ENCODE measurements at regions not wholly inside any gene's neighbourhood (a gene's known extent, or its start where the extent isn't known, plus 50 kb on each side); places are given as distances from the start of the nearest gene placed in this dataset.

DNA sequence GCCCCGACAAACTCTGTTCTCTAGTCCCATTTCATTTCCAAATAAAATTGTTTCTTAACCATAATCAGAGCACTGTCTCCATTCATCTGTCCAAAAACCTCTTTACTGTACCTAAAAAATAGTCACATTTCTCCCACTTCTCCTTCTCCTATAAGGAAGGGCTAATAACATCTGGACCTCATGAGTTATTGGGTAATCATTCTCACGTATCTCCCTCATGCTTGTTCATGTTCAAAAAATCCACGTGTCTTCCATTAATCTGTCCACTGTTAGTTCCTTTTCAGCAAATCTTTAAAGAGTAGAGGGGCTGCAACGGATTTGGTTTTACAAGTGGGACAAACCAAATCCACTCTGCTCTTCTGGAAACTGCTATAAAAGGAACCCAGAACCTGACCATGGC, 1418.8 kb downstream of the MRPL39 start:
- no peak for DNase-seq

DNA sequence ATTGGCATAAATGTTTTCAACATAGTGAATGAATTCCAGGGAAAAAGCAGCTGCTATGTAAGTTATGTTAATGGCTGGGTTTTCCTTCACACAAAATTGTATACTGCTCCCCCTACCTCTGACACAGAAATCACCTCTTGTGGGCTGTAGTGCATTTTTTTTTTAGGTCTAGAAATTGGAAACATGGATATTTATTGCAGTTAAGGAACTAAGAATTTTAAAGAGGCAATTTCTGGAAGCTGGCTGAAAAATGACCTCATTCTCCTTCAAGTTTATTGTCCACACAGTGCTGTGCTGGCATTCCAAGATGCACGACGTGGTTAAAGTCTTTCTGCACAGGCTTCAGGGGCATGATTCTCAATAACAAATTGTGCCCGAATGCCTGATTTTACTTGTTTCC, 1424.2 kb downstream of the MRPL39 start:
- DNase-seq: no peak

DNA sequence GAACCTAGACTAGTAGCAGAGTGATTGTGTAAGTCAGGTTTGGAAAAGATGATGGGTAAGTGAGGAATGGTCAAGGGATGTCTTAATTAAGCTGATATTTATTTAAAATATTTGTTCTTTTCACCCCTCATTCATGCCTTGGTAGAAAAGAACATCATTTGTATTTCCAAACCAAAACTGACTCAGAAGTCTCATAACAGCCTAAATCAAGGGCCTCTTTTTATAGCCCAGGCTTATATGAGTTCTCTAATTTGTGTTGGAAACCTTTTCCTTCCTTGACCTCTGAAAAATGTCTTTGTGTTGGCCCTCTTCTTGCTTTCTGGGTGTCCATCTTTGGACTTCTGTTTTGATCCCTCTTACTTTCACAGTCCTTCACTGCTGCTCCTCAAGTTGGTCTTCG, 1428.2 kb downstream of the MRPL39 start:
- DNase-seq: no peak

DNA sequence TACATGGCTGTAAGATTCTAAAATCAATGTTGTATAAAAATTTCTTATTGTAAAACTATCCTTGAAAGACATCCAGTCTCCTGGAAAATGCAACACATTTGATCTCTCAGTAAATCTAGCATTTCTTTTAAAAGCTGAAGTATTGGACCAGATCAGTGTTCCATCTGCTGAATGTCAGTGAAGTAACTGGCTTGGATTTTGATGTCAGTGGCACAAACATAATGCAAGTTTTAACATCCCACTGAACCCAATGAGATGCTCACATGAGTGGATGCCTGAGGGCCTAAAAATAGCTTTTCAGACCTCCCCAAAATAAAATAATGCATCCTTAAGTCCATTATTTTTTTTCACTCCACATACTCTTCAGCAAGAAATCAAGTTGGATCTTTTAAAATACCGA, 1432.2 kb downstream of the MRPL39 start:
- no peak for DNase-seq

DNA sequence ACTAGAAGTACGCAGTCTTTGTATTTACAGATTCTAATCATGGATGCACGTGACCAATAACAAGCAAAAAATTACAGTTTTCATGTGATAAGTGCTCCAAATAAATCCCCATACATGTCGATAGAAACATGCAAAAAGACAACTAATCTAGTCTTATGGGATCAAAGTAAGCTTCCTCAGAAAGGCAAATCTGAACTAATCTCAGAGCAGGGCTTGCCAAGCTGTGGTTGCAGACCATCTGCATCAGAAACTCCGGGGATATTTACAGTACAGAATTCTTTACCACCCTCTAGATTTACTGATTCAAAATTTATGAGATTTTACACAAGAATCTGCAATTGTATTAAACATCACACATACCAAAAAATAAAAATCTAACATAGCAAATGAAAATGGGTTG, 1435.5 kb downstream of the MRPL39 start:
- DNase-seq: no peak

DNA sequence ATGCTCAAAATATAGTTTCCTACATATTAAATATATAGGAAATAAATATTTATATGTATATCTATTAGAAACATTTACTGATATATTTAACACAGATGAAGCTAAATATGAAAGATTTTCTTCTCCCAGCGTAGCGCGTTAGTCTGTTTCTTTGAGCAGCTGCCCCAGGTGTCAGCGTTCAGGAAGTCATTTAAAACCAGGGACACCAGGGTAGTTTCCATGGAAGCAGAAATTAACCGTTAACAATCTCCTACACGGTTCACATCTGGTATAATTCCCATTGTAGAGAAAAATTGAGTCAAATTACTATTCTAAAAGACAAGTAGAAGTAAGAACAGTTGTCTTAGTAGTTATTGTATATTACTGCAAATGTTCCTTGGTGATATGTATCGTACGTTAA, 1443.7 kb downstream of the MRPL39 start:
- no peak for DNase-seq

DNA sequence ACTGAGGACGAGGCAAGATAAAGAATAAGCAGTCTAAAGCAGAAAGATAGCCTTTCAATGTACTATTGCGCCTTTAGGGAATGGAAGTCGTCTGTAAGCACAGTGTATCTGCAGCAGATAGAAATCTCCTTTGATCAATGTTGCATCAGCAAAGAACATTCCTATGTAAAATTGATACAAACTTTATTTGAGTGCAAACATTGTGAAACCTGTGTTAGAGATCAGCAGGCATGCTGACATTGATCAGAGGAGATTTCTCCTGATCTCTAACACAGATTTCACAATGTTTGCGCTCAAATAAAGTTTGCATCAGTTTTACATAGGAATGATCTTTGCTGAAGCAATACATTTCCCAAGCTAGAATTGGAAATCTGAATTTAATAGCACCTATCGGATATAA, 1446.8 kb downstream of the MRPL39 start:
- DNase-seq: no peak

DNA sequence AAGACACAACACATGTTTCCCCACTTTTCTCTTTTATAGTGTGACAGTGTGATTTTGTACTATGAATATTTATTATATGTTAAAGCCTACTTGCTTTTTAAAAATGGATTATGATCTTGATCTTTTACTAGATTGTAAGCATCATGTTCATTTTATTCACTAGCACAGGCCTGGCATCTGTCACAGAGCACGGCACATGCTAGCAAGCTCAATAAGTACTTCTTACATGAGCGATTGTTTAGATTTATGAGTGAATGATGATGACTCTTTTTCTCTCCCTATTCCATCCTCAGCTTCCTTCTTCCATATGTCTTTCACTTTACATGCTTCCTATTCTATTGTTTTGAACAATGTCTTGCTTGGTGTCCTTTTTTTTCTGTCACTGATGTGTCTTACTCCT, 1454.1 kb downstream of the MRPL39 start:
- DNase-seq: no peak

DNA sequence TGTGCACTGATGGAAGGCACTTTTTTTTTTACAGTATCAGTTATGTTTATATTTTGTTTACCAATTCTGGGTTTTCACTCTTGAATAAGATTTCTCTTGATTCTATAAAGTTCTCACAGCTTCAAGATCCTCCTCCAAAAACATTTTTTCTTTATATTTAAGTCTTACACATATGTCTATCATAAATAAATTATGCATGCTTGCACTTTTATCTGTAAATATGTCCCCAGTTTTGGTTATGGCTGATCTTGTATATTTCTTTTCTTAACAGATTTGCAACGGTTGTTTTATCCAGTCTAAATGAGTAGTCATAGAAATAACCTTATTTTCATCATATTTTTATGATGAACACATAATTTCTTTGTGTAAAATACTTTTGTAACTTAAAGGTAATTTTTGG, 1456.5 kb downstream of the MRPL39 start:
- DNase-seq: no peak

DNA sequence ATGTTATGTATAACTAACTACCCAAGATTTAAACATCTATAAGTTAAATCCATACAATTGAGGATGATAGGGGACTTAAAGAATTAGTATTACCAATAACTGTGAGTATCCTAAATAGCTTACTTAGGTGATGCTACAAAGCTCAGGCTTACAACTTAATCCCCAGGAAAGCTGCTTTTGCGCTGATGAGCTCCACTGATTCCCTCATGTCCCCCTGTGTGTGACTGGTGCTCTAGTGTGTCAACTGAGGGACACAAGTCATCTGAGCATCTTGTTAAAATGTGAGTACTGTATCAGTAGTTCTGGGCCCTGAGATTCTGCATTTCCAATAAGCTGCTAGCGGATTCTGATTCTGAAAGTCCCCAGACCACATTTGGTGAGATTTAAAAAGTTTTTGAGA, 1458.8 kb downstream of the MRPL39 start:
- DNase-seq: no peak

DNA sequence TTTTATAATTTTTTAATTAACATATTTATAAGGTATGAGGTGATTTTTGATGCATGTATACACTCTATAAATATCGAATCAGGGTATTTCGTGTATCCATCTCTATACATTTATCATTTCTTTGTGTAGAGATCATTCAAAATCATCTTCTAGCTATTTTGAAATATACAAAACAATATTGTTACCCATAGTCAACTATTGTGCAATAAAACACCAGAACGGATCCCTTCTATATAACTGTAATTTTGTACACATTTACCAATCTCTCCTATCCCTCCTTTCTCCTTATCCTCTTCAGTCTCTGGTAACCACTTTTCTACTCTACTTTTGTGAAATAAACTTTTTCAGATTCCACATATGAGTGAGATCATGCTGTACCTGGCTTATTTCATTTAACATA, 1459.6 kb downstream of the MRPL39 start:
- DNase-seq: no peak

DNA sequence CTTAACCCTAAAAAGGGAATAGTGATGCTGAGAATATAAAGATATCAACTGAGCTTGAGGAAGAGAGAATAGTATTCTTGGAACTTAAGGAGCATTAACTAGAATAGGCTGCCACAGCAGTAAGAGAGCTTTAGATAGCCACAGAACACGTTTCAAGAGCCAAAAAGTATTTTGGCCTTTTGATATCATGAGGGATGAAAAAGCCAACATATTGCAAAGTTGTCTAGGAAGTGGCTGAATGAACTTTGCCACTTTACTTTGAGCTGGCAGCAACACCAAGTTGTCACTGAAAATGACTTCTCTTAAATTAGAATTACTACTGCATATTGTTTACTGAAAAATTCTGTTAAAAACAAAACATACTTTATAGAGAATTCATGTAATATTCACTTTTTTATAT, 1476.2 kb downstream of the MRPL39 start:
- DNase-seq: no peak

DNA sequence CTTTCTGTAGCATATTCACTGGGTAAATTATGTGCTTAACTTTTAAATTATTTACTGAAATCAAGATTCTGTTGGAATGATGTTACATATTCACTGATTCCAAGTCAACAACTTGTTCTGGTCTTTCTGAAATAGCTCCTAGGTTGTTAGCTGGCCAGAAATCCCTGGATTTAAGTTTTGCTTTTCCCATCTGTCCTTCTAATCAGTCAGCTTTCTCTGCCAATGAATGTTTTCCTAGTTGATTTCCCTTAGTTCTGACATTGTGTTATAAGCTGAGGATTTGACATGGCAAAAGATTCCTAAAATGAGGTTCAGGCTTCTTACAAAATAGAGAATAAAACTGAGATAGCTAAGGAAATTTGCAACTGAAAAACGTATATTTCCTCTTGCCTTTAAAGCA, 1479.6 kb downstream of the MRPL39 start:
- no peak for DNase-seq

DNA sequence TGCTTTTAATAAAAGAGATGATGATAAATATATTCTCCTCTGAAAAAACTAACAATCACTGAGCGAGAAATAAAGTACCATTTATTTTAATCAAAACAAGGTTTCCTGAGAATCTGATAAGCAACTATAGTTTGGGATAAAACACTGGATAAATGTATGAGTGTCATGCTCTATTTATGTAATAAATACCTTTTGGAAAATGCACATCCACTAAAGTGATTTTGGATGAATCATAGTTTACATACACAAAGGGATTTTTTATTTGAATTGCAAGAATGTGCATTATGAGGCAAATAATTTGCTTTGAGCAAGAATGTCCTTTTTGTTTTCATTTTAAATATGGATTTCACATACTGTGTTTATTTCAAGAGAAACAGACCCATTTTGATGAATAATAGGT, 1483.5 kb downstream of the MRPL39 start:
- DNase-seq: no peak

DNA sequence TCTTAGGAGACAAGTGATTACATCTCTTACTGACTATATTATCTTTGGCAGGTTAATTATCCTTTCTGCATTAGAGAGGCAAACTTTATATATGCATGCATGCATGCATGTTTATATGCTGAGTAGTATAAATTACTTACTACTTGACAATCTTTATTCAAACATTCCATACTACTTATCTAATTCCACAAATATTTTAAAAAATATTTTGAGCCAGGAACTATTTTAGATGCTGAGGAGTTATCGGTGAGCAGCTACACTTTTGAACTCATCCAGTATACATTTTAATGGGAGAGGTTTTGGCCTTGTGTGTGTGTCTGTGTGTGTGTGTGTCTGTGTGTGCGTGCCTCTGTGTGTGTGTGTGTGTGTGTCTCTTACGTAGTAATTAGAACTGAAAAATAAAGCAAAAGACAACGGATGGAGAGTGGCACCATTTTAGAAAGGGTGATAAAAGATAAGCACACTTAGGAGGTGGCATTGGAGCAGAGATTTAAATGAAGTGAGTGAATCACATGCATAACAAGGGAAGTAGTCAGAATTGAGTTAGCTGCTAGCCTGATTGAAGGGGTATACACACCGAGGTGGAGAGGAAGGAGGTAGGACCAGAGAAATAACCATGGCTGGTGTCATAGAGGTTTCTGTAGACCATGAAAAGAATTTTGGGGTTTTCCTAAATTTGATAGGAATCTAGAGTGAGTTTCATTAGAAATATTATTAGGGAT, 1488.4 kb downstream of the MRPL39 start:
- DNase-seq: no peak

DNA sequence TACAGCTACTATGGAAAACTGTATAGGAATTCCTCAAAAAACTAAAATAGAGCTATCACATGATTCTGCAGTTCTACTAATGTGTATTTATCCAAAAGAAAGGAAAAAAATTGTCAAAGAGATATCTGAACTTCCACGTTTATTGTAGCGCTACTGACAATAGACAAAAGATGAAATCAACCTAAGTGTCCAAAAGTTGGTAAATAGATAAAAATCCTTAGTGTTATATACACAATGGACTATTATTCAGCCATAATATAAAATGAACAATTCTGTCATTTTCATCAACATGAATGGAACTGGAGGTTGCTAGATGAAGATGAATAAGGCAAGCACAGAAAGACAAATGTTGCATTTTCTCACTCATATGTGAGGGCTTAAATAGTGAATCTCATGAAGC, 1492.1 kb downstream of the MRPL39 start:
- no peak for DNase-seq

DNA sequence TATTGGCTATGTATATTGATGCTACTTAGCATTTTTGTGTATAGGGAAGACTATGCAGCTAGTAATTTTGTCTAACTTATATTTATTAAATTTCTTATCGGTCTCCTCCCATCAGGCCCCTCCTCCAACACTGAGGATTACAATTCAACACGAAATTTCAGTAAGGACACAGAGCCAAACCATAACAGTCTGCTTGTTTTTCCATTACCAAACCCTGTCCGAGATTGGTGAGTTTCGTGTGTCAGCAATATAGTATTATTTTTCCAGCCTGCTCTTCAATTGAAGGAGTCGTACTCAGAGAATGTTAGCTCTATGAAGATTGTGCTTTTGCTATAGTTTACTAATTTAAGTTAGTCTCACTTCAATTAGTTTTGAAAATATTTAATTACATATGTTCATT, 1495.3 kb downstream of the MRPL39 start:
- no peak for DNase-seq

DNA sequence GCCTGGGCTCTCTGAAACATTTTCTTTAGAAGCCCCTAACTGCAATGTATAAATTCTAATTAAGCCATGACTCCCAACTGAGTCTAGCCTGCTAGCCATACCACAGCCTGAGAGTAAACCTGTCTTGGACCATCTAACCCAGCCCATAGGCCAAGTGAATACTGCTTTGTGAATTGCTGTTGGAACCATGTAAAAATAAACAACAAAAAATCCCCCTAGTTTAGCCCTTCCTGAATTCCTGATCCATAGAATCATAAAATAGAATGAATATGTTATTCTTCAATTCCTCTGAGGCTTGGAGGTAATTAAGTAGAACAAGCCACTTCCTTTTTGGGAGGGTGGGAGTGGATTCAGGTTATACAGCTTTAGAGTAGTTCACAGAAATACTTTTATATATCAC, 1496.4 kb downstream of the MRPL39 start:
- DNase-seq: no peak

DNA sequence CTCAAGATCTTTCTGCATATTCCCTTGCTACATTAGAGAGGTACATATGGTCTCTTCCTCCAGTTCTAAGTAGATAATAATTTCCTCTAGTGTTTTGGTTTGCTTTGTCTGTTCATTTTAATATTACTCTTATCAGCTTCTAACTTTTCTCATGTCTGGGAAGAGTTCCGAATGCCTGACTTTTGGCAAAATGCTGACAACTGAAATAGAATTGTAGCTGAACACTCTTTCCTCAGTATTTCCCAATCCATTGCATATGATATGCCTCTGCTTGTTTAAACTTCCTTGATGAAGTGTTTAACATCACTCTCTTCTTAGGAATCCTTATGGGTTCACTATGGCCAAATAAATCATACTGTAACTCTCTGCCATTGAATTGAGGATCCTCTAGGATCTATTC, 1510.1 kb downstream of the MRPL39 start:
- no peak for DNase-seq

DNA sequence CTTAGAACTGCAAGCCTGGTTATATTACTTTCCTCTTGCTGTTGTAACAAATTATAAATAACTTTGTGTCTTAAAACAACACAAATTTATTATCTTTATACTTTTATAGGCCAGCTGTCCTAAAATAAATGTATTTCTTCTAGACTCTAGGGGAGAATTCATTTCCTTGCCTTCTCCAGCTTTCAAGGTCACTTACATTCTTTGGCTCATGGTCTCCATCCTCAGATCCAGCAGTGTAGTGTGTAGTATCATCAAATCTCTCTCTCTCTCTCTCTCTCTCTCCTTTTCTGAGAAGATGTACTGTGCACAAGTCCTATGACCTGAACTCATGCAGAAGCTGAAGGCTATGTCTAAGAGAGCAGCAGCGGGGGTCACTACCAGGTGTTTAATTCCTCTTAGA, 1510.6 kb downstream of the MRPL39 start:
- no peak for DNase-seq

DNA sequence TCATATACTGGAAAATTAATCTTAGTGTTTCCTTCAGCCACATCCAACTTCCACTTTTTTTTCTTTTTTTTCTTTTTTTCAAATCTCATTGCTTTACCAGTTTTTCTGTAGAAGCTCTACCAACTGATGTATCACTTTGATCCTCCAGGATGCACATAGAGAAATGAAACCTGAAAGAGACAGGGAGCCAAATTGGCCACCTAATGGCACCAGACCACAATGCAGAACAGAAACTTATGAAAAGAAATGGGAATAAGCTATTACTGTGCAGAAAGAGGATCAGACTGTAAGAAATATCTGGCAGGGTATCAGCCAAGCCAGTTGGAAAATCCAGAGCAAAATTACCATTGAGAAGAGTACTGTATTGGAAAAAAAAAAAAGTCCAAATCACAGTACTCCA, 1514.2 kb downstream of the MRPL39 start:
- DNase-seq: no peak

DNA sequence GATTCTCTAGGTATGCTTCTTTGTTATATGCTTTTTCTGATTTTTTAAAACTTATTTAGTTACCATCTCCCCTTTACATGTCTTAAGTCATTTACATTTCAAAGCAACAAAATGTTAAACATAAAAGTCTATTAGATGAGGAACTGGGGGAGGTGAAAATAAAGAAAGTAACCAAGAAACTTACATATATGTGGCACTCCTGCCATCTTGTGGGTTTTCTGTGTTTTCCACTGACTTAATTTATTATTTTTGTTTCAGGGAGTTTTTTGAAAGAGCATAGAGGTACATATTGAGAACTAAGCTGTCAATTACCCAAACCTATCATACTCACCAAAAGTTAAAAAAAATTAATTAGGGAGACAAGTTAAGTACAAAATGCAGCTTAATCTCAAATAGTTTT, 1531.1 kb downstream of the MRPL39 start:
- DNase-seq: no peak

DNA sequence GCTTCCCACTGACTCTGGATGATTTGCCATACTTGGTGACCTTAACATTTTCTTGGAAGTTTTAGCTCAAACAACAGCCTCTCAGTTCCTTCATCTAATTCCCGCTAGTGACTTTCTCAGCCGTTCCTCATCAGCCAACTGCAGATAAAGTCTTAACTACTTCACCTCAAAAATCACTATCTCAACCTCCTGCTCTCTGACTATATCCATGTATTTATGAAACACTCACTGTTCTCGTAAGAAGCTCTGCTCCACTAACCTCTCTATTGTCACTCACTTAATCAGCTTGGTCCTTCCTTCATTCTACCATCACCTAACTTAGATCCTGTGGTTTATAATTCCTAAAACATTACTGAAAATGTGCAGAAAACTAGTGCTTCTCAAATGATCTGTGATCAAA, 1551.6 kb downstream of the MRPL39 start:
- DNase-seq: no peak

DNA sequence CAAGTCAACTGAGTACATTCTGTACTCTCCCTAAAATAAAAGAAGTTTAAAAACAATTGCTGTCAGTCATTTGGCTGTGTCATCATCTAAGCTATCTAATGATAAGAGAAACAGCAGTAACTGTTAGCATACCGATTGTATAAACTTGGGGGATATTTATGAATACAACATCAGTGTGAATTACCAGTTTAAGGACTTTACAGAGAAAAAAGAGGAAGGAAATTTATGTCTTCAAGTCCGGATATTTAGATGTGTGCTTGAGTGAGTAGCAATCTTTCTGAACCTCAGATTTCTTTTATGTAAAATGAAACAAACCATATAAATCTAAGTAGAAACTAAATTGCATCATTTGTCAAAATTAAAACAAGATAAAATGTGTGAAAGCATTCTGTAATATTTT, 1557.0 kb downstream of the MRPL39 start:
- DNase-seq: no peak

DNA sequence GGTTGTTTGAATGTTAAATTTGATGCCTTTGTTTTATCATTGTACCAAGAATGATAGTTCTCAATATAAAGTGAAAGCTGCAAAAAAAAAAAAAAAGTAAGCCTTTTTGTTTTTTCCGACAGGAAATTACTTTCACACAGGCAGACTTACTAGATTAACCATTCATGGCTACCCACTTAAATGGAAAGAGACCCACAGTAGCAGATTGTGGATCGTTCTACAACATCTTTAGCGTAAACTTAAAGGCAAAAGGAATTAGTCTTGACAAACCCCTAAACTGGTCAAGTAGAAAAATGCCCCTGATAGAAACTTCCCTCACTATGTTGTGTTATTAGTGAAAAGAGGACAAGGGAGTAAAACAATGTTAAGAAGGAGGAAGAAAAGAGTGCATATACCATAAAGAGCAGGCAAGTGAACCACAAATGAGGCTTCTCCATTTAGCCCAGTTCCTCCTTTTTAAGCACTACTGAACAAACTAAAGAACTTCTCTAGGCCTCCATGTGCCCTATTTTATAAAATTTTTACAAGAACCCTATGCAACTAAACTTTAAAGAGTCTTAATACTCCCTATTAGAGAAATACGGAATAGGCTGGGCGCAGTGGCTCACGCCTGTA, 1560.3 kb downstream of the MRPL39 start:
- DNase-seq: no peak
